ENCODE measurements at regions not wholly inside any gene's neighbourhood (a gene's known extent, or its start where the extent isn't known, plus 50 kb on each side); places are given as distances from the start of the nearest gene placed in this dataset.

DNA sequence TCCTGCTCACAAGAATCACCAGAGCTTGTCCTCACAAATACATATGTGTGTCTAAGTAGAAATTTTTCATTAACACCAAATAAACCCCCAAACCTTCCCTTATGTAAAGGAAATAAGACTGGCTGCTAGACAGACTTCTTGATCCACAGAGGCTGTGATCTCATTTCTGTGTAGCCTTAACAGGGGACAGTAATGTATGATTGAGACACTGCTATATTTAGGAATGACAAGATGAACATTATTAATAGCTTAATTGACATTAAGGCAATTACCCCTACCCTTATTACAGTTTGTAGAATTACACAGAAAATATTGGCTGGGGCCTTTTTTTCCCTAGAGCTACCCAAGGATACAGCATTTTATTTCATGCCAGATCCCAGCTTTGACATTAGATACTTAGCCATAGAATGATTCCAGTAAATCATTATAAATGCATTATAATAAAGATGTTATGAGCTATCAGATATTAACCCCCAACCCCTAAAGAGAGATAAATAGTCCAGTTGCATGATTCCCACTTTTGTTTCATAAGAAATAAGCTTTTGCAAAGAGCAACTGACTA is 392.1 kb upstream of the HNRNPA3 start:
- H3K27ac ChIP-seq: no peak overlapping the region
- H3K4me3 ChIP-seq: no peak overlapping the region
- no peaks in the 10 kb centered on the region for H3K4me1 ChIP-seq
- no peaks in the 10 kb centered on the region for H3K9me3 ChIP-seq
- H3K27me3 ChIP-seq: no peaks in the 10 kb centered on the region
- no peaks in the 10 kb centered on the region for H3K36me3 ChIP-seq
- DNase-seq: no peak
- TF ChIP-seq, protein P1, sequence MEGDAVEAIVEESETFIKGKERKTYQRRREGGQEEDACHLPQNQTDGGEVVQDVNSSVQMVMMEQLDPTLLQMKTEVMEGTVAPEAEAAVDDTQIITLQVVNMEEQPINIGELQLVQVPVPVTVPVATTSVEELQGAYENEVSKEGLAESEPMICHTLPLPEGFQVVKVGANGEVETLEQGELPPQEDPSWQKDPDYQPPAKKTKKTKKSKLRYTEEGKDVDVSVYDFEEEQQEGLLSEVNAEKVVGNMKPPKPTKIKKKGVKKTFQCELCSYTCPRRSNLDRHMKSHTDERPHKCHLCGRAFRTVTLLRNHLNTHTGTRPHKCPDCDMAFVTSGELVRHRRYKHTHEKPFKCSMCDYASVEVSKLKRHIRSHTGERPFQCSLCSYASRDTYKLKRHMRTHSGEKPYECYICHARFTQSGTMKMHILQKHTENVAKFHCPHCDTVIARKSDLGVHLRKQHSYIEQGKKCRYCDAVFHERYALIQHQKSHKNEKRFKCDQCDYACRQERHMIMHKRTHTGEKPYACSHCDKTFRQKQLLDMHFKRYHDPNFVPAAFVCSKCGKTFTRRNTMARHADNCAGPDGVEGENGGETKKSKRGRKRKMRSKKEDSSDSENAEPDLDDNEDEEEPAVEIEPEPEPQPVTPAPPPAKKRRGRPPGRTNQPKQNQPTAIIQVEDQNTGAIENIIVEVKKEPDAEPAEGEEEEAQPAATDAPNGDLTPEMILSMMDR (IDR thresholded peaks at IDR 0.05): no peak
- TF ChIP-seq POLR2A (IDR thresholded peaks at IDR 0.05): no peak

DNA sequence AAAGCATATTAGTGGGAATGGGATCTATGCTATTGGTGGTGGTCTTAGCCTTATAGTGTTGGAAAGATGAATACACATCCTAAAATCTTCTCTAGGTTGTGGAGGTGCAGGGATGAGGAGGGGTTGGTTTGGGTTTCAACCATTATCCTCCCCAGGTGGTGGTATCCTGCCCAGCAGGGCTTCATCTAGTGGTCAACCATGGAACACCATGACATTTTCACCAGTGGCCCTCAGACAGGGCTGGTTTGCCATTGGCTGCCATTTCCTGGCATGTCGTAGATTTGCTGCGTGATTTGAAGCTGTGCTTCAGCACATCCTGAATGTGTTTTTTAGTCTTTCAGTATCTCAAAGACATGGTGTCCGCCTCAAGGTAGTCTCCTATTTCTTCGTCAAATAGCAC is 391.2 kb upstream of the HNRNPA3 start:
- Histone ChIP-seq H3K4me1 (no peaks in the 10 kb centered on the region), H3K9me3 (no peaks in the 10 kb centered on the region), H3K27me3 (no peaks in the 10 kb centered on the region), H3K36me3 (no peaks in the 10 kb centered on the region), H3K4me3 (no peak overlapping the region), H3K27ac (no peak overlapping the region)
- no peak for DNase-seq
- TF ChIP-seq, protein P1 (IDR thresholded peaks at IDR 0.05): no peak
- TF ChIP-seq POLR2A (IDR thresholded peaks at IDR 0.05): no peak

DNA sequence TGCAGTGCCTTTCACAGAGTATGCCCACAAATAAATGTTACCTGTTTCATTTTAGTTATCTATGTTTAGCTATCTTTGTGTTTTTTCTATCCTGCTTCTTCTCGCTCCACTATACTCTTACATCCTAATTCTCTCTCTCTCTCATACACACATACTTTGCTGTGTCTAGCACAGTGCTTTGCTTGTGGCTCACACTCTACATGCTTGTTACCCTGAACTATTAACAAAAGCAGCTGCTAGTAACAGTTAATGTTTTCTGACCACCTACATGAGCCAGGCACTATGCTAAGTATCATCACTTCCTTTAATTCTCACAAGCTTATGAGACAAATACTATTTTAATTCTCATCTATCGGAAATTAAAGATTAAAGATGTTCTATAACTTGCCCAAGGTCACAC is 390.5 kb upstream of the HNRNPA3 start:
- TF ChIP-seq, protein P1 (IDR thresholded peaks at IDR 0.05): no peak
- no peak for TF ChIP-seq POLR2A (IDR thresholded peaks at IDR 0.05)
- Histone ChIP-seq H3K4me1 (no peaks in the 10 kb centered on the region), H3K27ac (no peak overlapping the region), H3K36me3 (no peaks in the 10 kb centered on the region), H3K4me3 (no peak overlapping the region), H3K9me3 (no peaks in the 10 kb centered on the region), H3K27me3 (no peaks in the 10 kb centered on the region)
- no peak for DNase-seq

- H3K9me3 ChIP-seq: no peaks in the 10 kb centered on the region
- H3K36me3 ChIP-seq: no peaks in the 10 kb centered on the region
- DNase-seq: no peak
- TF ChIP-seq, protein P1 (IDR thresholded peaks at IDR 0.05): no peak
- TF ChIP-seq POLR2A (IDR thresholded peaks at IDR 0.05): no peak
- no peak overlapping the region for H3K4me3 ChIP-seq
- no peak overlapping the region for H3K27ac ChIP-seq
- no peaks in the 10 kb centered on the region for H3K4me1 ChIP-seq
- H3K27me3 ChIP-seq: no peaks in the 10 kb centered on the region
Measured at GRCh38 chr2:176826356-176826755, 386.2 kb upstream of the HNRNPA3 start.

- Histone ChIP-seq H3K27ac (no peak overlapping the region), H3K27me3 (no peaks in the 10 kb centered on the region), H3K36me3 (no peaks in the 10 kb centered on the region), H3K9me3 (no peaks in the 10 kb centered on the region), H3K4me3 (no peak overlapping the region), H3K4me1 (no peaks in the 10 kb centered on the region)
- no peak for DNase-seq
- no peak for TF ChIP-seq POLR2A (IDR thresholded peaks at IDR 0.05)
- TF ChIP-seq, protein P1 (IDR thresholded peaks at IDR 0.05): no peak
Measured at GRCh38 chr2:176826984-176827668, 385.5 kb upstream of the HNRNPA3 start.

Measured in Peyer's patch (tissue), 4 donors.